SK-N-SH treated with all-trans-retinoic acid at 6 μM for 48 hours (cell line): ENCODE measurements at regions not wholly inside any gene's neighbourhood (a gene's known extent, or its start where the extent isn't known, plus 50 kb on each side); places are given as distances from the start of the nearest gene placed in this dataset.

Experiments used
- ATAC-seq: fragments of 200-7000 bp; cut with Tn5 transposase; 3 replicates; pipeline ENCODE4 v1.9.1; 2020; ENCODE audit warnings: mild to moderate bottlenecking, moderate library complexity
- ARNTL ChIP-seq: fragments of 450-650 bp; formaldehyde crosslinking; IDR thresholded peaks from 2 replicates; pipeline ENCODE4 v1.5.0; 2020; ENCODE audit warnings: low read depth, mild to moderate bottlenecking, moderate library complexity, borderline replicate concordance
- BACH2 ChIP-seq: fragments of 250-450 bp; sonication (Bioruptor Pico); IDR thresholded peaks from 2 replicates; pipeline ENCODE4 v1.9.0; 2021; ENCODE audit warnings: mild to moderate bottlenecking, borderline replicate concordance
- CREB5 ChIP-seq: fragments of 250-450 bp; sonication (Bioruptor Pico); IDR thresholded peaks from 2 replicates; pipeline ENCODE4 v1.5.1; 2020; ENCODE audit warnings: low read depth, mild to moderate bottlenecking, moderate library complexity
- CSDC2 ChIP-seq: fragments of 250-450 bp; sonication (Bioruptor Pico); IDR thresholded peaks from 2 replicates; pipeline ENCODE4 v1.5.0; 2020; ENCODE audit warnings: mild to moderate bottlenecking, moderate library complexity
- ESRRG ChIP-seq: fragments of 250-450 bp; sonication (Bioruptor Pico); IDR thresholded peaks from 2 replicates; pipeline ENCODE4 v1.6.1; 2021; ENCODE audit warnings: mild to moderate bottlenecking
- GLIS3 ChIP-seq: fragments of 250-450 bp; sonication (Bioruptor Pico); IDR thresholded peaks from 2 replicates; pipeline ENCODE4 v1.5.0; 2020; ENCODE audit warnings: mild to moderate bottlenecking, moderate library complexity
- ISL1 ChIP-seq: fragments of 250-450 bp; sonication (Bioruptor Pico); IDR thresholded peaks from 2 replicates; pipeline ENCODE4 v2.1.2; 2022; ENCODE audit warnings: mild to moderate bottlenecking, moderate library complexity
- OSR1 ChIP-seq: fragments of 250-450 bp; sonication (Bioruptor Pico); IDR thresholded peaks from 2 replicates; pipeline ENCODE4 v1.8.0; 2022; ENCODE audit warnings: moderate library complexity, mild to moderate bottlenecking, inconsistent platforms
- PPARA ChIP-seq: fragments of 250-450 bp; sonication (Bioruptor Pico); IDR thresholded peaks from 2 replicates; pipeline ENCODE4 v1.5.0; 2020; ENCODE audit warnings: mild to moderate bottlenecking, borderline replicate concordance
- RARB ChIP-seq: fragments of 250-450 bp; sonication (Bioruptor Pico); IDR thresholded peaks from 2 replicates; pipeline ENCODE4 v1.8.0; 2021; ENCODE audit warnings: mild to moderate bottlenecking, moderate library complexity
- SNAI2 ChIP-seq: fragments of 250-450 bp; sonication (Bioruptor Pico); IDR thresholded peaks from 2 replicates; pipeline ENCODE4 v1.5.0; 2020; ENCODE audit warnings: mild to moderate bottlenecking, moderate library complexity
- TOX ChIP-seq: fragments of 250-450 bp; sonication (Bioruptor Pico); IDR thresholded peaks from 2 replicates; pipeline ENCODE4 v1.8.0; 2021; ENCODE audit warnings: mild to moderate bottlenecking, moderate library complexity, borderline replicate concordance
- TSHZ2 ChIP-seq: fragments of 250-450 bp; sonication (Bioruptor Pico); IDR thresholded peaks from 2 replicates; pipeline ENCODE4 v1.5.0; 2020; ENCODE audit warnings: mild to moderate bottlenecking, moderate library complexity
- ZC3H10 ChIP-seq: fragments of 250-450 bp; sonication (Bioruptor Pico); IDR thresholded peaks from 2 replicates; pipeline ENCODE4 v1.5.1; 2021; ENCODE audit warnings: mild to moderate bottlenecking, moderate library complexity
- ZFP3 ChIP-seq: fragments of 250-450 bp; sonication (Bioruptor Pico); IDR thresholded peaks from 2 replicates; pipeline ENCODE4 v1.5.0; 2020; ENCODE audit warnings: mild to moderate bottlenecking, moderate library complexity
- ZFP30 ChIP-seq: fragments of 450-650 bp; formaldehyde crosslinking; IDR thresholded peaks from 2 replicates; pipeline ENCODE4 v1.5.0; 2022; ENCODE audit warnings: mild to moderate bottlenecking, moderate library complexity
- ZNF565 ChIP-seq: fragments of 450-650 bp; formaldehyde crosslinking; conservative IDR thresholded peaks from 2 replicates; pipeline ENCODE4 v1.5.0; 2020; ENCODE audit warnings: low read depth, mild to moderate bottlenecking, moderate library complexity
- ZNF8 ChIP-seq: fragments of 450-650 bp; formaldehyde crosslinking; IDR thresholded peaks from 2 replicates; pipeline ENCODE4 v1.5.0; 2020; ENCODE audit warnings: mild to moderate bottlenecking, moderate library complexity
- TF ChIP-seq, protein P1 (sequence below): fragments of 250-450 bp; sonication (Bioruptor Pico); IDR thresholded peaks from 2 replicates; pipeline ENCODE4 v1.8.0; 2021; ENCODE audit warnings: low read depth, mild to moderate bottlenecking, moderate library complexity, borderline replicate concordance
- TF ChIP-seq, protein P2 (sequence below): fragments of 250-450 bp; sonication (Bioruptor Pico); IDR thresholded peaks from 2 replicates; pipeline ENCODE4 v1.8.0; 2020; ENCODE audit warnings: mild to moderate bottlenecking, moderate library complexity, borderline replicate concordance

DNA sequence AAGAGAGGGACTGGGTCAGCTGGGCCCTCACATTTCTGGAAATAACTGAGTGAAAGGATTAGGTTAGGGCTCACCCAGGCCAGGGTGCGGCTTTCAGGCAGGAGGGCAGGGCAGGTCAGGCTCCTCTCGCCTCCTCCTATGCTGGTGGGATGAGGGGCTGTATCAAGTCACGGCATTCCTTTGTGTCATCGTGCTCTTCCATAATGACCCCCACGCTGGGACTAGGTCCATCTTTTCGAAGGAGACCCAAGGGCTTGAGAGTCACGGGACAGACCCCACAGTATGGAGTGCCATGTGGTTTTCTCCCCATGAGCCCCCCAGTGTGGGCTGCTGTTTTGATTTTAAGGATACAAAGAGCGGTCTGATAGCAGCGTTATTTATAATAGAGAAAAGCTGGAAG, 137.8 kb upstream of the COPS8 start:
- TF ChIP-seq BACH2 = no peak
- no peak for TF ChIP-seq GLIS3 (CRISPR knock-in tag)
- TF ChIP-seq ESRRG (CRISPR knock-in tag) = no peak
- TF ChIP-seq, protein P1, sequence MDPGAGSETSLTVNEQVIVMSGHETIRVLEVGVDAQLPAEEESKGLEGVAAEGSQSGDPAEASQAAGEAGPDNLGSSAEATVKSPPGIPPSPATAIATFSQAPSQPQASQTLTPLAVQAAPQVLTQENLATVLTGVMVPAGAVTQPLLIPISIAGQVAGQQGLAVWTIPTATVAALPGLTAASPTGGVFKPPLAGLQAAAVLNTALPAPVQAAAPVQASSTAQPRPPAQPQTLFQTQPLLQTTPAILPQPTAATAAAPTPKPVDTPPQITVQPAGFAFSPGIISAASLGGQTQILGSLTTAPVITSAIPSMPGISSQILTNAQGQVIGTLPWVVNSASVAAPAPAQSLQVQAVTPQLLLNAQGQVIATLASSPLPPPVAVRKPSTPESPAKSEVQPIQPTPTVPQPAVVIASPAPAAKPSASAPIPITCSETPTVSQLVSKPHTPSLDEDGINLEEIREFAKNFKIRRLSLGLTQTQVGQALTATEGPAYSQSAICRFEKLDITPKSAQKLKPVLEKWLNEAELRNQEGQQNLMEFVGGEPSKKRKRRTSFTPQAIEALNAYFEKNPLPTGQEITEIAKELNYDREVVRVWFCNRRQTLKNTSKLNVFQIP (CRISPR knock-in tag) = no peak
- TF ChIP-seq CSDC2 (CRISPR knock-in tag) = no peak
- TF ChIP-seq ZNF8 (CRISPR knock-in tag) = no peak
- TF ChIP-seq RARB (CRISPR knock-in tag) = no peak
- TF ChIP-seq ARNTL (CRISPR knock-in tag) = no peak
- no peak for TF ChIP-seq ZFP30
- TF ChIP-seq SNAI2 (CRISPR knock-in tag) = no peak
- TF ChIP-seq ZFP3 = no peak
- TF ChIP-seq ZC3H10 (CRISPR knock-in tag) = no peak
- no peak for TF ChIP-seq OSR1 (CRISPR knock-in tag)
- TF ChIP-seq TSHZ2 (CRISPR knock-in tag) = no peak
- ATAC-seq = no peak

GRCh38 chr2:236949089-236949905, 136.4 kb upstream of the COPS8 start:
- no peak for ATAC-seq
- TF ChIP-seq CSDC2 (CRISPR knock-in tag) (no peak), TOX (no peak), ZFP3 (no peak), ARNTL (CRISPR knock-in tag) (no peak), BACH2 (no peak), ZC3H10 (CRISPR knock-in tag) (no peak), PPARA (CRISPR knock-in tag) (no peak), CREB5 (CRISPR knock-in tag) (no peak), ZNF8 (CRISPR knock-in tag) (no peak)
- TF ChIP-seq, protein P2, sequence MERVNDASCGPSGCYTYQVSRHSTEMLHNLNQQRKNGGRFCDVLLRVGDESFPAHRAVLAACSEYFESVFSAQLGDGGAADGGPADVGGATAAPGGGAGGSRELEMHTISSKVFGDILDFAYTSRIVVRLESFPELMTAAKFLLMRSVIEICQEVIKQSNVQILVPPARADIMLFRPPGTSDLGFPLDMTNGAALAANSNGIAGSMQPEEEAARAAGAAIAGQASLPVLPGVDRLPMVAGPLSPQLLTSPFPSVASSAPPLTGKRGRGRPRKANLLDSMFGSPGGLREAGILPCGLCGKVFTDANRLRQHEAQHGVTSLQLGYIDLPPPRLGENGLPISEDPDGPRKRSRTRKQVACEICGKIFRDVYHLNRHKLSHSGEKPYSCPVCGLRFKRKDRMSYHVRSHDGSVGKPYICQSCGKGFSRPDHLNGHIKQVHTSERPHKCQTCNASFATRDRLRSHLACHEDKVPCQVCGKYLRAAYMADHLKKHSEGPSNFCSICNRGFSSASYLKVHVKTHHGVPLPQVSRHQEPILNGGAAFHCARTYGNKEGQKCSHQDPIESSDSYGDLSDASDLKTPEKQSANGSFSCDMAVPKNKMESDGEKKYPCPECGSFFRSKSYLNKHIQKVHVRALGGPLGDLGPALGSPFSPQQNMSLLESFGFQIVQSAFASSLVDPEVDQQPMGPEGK (CRISPR knock-in tag) = no peak
- TF ChIP-seq, all 23 proteins: peak for 0

- TF ChIP-seq ZNF565 = no peak
- TF ChIP-seq, protein P1 (CRISPR knock-in tag) = no peak
- TF ChIP-seq TSHZ2 (CRISPR knock-in tag) = no peak
- TF ChIP-seq BACH2 = no peak
- TF ChIP-seq CREB5 (CRISPR knock-in tag) = no peak
- no peak for TF ChIP-seq PPARA (CRISPR knock-in tag)
- no peak for TF ChIP-seq TOX
- no peak for TF ChIP-seq RARB (CRISPR knock-in tag)
- no peak for TF ChIP-seq CSDC2 (CRISPR knock-in tag)
- no peak for TF ChIP-seq SNAI2 (CRISPR knock-in tag)
- TF ChIP-seq ARNTL (CRISPR knock-in tag) = no peak
- TF ChIP-seq ZNF8 (CRISPR knock-in tag) = no peak
- TF ChIP-seq GLIS3 (CRISPR knock-in tag) = no peak
- TF ChIP-seq ISL1 (CRISPR knock-in tag) = no peak
- no peak for ATAC-seq
These were observed 133.7 kb upstream of the COPS8 start for GRCh38 chr2:236951830-236952475.
